Activated naive CD4-positive, alpha-beta T cell treated with anti-CD3 and anti-CD28 coated beads for 36 hours (primary cell): ENCODE measurements at regions not wholly inside any gene's neighbourhood (a gene's known extent, or its start where the extent isn't known, plus 50 kb on each side); places are given as distances from the start of the nearest gene placed in this dataset.

Experiments
- CTCF ChIA-PET: fragments of 350-600 bp; sonication (Branson Sonifier 250); formaldehyde crosslinking; loops from one replicate; lab custom pipeline; 2021; ENCODE audit warnings: antibody characterized with exemption; lab: Charles Lee
- DNase-seq: peaks from one replicate; pipeline ENCODE4 v3.0.0-alpha.2; 2020
- H3K27ac Mint-ChIP-seq: one replicate; pipeline ENCODE4 v1.8.0; 2021; ENCODE audit warnings: mild to moderate bottlenecking, mixed read lengths
- H3K27me3 Mint-ChIP-seq: one replicate; pipeline ENCODE4 v1.8.0; 2021; ENCODE audit warnings: low read depth, mixed read lengths
- H3K36me3 Mint-ChIP-seq: one replicate; pipeline ENCODE4 v1.8.0; 2021; ENCODE audit warnings: low read depth, mixed read lengths
- H3K4me1 Mint-ChIP-seq: one replicate; pipeline ENCODE4 v1.8.0; 2021; ENCODE audit warnings: low read depth, mixed read lengths
- H3K4me3 Mint-ChIP-seq: one replicate; pipeline ENCODE4 v1.8.0; 2021; ENCODE audit warnings: mild to moderate bottlenecking, moderate library complexity, mixed read lengths
- H3K9me3 Mint-ChIP-seq: one replicate; pipeline ENCODE4 v1.8.0; 2021; ENCODE audit warnings: mixed read lengths
- intact Hi-C: fragments of 100-400 bp; cut with micrococcal nuclease; formaldehyde crosslinking; loops from one replicate; pipeline ENCODE4 v1.15.1; 2023

DNA sequence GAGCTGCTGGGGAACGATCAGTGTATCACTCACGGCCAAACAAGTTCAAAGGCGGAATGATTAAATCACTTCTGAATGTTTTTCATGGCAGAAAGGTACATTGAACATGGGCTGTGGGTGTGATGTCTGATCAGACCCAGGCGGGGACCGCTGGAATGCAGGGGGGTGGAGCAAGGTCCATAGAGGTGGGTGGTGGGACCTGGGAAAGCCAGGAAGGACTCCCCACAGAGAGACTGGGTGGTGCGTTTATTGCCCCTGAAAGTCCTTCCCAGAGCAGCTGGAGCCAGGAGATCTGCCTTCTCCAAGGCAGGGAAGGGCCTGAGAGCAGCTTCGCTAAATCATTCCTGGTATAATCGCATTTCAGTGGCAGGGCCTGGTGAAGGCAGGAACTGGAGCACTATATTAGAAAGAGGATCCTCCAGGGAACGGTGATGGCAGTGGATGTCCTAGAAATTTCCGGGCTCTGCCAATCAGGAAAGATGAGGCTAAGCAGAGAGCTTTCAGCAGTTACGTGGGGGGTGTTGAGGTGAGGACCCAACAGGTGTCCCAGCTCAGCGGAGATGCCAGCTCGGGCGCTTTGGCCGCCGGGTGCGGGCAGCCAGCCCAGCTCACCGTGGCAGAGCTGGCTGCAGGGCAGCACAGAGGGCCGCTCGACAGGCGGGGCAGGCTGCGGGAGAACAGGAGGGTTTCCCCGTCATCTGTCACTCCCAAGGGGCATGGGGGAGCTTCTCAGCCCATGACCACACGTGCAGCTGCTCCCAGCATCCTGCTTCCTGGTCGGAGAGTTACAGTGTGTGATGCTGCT, 271.7 kb downstream of the CTTN start:
- intact Hi-C loops = no loop called here
- H3K36me3 Mint-ChIP-seq = no peaks in the 10 kb centered on the region
- peaks cover 2% of the 10 kb centered on the region for H3K9me3 Mint-ChIP-seq
- no peak overlapping the region for H3K4me3 Mint-ChIP-seq
- no peak overlapping the region for H3K27ac Mint-ChIP-seq
- no peaks in the 10 kb centered on the region for H3K4me1 Mint-ChIP-seq
- CTCF ChIA-PET = no interaction called here
- no peak for DNase-seq
- peaks cover 14% of the 10 kb centered on the region for H3K27me3 Mint-ChIP-seq

DNA sequence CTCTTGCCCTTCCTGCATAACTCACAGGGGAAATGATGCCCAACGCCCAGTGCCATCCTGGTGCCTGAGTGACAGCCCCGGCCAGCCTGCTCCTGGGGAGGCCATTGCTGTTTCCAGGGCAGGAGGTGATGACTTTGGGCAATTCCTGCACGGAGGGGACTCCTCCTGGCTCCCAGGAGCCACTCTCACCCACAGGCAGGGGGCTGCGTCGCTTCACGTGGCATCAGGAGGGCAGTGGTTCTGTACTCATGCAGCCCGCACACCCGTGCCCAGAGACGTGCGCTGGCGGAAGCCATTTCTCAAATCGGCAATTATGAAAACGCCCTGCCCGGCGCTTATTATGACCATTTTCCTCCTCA, 272.3 kb downstream of the CTTN start:
- H3K4me3 Mint-ChIP-seq = no peak overlapping the region
- intact Hi-C loops = no loop called here
- CTCF ChIA-PET = no interaction called here

DNA sequence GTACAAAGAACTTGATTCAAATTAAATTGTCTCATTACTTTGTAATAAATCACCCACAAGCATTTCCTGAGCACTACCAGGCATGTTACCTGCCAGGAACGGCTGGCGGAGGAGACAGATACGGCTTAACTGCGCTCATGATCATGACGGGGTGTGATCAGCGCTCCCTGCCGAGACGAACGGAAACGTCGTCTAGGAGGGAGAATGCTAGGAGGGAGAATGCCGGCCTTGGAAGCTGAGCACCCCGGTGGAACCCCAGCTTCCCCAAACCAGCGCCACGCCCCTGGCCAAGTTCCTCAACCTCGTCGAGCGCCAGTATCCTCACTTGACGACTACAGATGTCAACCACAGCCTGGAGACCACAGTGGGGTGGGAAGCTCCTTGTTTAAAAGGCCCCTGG, 272.8 kb downstream of the CTTN start:
- H3K4me1 Mint-ChIP-seq = no peaks in the 10 kb centered on the region
- H3K4me3 Mint-ChIP-seq = no peak overlapping the region
- peaks cover 10% of the 10 kb centered on the region for H3K27me3 Mint-ChIP-seq
- no peak for DNase-seq
- no peak overlapping the region for H3K27ac Mint-ChIP-seq
- CTCF ChIA-PET = no interaction called here
- no peaks in the 10 kb centered on the region for H3K36me3 Mint-ChIP-seq
- intact Hi-C loops = no loop called here
- H3K9me3 Mint-ChIP-seq = peaks cover 2% of the 10 kb centered on the region

More for the DNA sequence above, 272.3 kb downstream of the CTTN start:
- Mint-ChIP-seq H3K27me3 (peaks cover 10% of the 10 kb centered on the region), H3K9me3 (peaks cover 2% of the 10 kb centered on the region), H3K36me3 (no peaks in the 10 kb centered on the region), H3K27ac (no peak overlapping the region), H3K4me1 (no peaks in the 10 kb centered on the region)
- no peak for DNase-seq

DNA sequence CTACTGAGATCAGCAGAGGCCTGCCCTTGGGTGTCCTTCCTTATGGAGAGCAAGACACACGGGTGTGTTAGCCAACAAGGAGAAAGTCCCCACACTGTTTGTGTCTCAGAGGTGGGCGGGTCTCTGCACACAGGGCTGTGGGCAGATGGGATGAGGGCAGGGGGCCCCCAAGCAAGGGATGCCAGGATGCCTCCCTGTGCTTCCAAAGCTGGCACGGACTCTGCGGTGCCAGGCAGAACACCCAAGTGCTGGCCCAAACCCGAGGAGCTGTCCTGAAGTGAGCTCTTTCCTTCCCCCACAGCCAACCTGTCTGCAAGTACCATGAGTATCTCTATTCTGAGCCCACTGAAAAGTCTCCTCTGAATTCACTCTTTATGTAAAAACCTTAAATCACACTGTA, 273.3 kb downstream of the CTTN start:
- intact Hi-C loops = no loop called here
- H3K4me3 Mint-ChIP-seq = no peak overlapping the region
- H3K4me1 Mint-ChIP-seq = no peaks in the 10 kb centered on the region
- no peak for DNase-seq
- CTCF ChIA-PET = no interaction called here
- H3K27ac Mint-ChIP-seq = no peak overlapping the region
- H3K9me3 Mint-ChIP-seq = peaks cover 2% of the 10 kb centered on the region
- H3K36me3 Mint-ChIP-seq = no peaks in the 10 kb centered on the region
- peaks cover 8% of the 10 kb centered on the region for H3K27me3 Mint-ChIP-seq

DNA sequence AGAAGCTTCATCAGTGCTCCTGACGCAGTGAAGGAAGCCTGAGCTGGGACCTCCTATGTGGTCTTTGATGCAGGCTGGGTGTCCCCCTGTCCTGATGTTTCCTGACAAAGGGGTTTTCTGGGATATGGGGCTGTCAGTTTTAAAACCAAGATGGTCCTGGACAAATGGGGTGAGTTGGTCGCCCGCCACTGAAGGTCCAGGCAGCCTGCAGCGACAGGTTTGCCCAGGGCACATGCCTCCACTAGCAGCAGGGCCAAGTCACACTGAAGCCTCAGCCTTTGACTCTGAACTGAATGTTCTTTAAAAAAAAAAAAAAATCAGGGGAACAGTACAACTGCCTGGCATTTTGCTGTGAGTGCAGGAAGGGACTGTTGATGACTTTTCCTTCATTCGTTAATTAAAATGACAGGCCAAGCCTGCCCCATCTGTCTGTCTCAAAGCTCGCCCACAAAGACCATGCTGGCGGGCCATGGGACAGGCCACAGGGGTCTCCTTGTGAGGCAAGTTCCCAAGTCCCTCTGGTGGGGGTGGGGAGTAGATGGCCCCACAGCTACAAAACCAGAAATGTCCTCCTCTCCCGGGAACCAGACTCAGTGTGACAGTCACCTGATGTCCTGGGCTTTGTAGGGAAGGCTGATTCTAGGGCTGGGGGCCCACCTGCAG, 274.8 kb downstream of the CTTN start:
- Mint-ChIP-seq H3K4me3 (no peak overlapping the region), H3K36me3 (no peaks in the 10 kb centered on the region), H3K9me3 (peaks cover 2% of the 10 kb centered on the region), H3K27me3 (peaks cover 5% of the 10 kb centered on the region), H3K4me1 (no peaks in the 10 kb centered on the region), H3K27ac (no peak overlapping the region)
- intact Hi-C loops = no loop called here
- DNase-seq = no peak
- CTCF ChIA-PET = no interaction called here

DNA sequence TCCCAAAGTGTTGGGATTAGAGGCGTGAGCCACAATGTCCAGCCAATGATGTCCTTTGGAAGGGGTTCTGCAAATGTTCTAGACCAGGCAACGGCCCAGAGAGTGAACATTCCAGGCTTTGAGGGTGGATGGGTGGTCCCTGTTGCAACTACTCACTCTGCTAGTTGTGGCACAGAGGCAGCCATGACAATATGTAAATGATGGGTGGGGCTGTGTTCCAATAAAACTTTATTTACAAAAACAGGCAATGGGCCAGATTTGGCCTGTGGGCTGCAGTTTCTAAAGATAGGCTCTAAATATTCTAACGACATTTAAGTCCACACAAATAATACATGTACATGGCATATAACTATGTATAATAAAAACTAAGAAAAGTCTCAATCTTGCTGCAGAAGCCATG, 276.3 kb downstream of the CTTN start:
- no peaks in the 10 kb centered on the region for H3K36me3 Mint-ChIP-seq
- CTCF ChIA-PET = no interaction called here
- no peak overlapping the region for H3K4me3 Mint-ChIP-seq
- intact Hi-C loops = no loop called here
- H3K27me3 Mint-ChIP-seq = peaks cover 4% of the 10 kb centered on the region
- no peaks in the 10 kb centered on the region for H3K4me1 Mint-ChIP-seq
- no peak for DNase-seq
- H3K9me3 Mint-ChIP-seq = peaks cover 2% of the 10 kb centered on the region
- H3K27ac Mint-ChIP-seq = no peak overlapping the region

DNA sequence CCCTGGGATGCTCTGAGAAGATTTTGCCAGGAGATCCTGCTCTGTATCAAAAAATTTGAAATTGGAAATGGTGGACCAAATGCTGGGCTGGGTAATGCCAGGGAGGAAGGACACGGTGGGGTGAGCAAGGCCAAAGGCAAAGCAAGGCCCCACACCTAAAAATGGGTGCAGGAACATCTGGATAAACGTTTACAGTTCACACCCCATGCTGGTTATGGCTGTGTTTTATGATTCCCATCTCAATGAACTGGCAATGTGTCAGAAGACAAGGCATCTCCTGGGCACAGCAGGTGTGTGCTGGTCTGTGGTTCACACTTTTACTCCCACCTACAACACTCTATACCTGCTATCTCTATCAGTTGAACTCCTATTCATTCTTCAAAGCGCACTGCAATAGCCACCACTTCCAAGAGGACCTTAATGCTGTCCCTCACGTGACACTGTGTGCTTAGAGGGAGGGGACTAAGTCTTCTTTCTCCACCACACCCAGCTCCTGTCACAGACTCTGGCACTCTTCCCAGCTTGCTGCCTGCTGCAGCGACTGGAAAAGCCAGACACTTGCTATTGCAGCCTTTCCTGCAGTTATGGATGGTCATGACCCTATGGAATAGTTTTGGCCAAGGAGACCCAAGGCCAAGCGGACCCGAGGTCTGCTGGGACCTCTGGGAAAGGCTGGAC, 277.5 kb downstream of the CTTN start:
- DNase-seq = no peak
- Mint-ChIP-seq H3K27me3 (no peaks in the 10 kb centered on the region), H3K36me3 (no peaks in the 10 kb centered on the region), H3K4me1 (no peaks in the 10 kb centered on the region), H3K9me3 (peaks cover 2% of the 10 kb centered on the region), H3K4me3 (no peak overlapping the region), H3K27ac (no peak overlapping the region)
- CTCF ChIA-PET = no interaction called here
- intact Hi-C loops = no loop called here

DNA sequence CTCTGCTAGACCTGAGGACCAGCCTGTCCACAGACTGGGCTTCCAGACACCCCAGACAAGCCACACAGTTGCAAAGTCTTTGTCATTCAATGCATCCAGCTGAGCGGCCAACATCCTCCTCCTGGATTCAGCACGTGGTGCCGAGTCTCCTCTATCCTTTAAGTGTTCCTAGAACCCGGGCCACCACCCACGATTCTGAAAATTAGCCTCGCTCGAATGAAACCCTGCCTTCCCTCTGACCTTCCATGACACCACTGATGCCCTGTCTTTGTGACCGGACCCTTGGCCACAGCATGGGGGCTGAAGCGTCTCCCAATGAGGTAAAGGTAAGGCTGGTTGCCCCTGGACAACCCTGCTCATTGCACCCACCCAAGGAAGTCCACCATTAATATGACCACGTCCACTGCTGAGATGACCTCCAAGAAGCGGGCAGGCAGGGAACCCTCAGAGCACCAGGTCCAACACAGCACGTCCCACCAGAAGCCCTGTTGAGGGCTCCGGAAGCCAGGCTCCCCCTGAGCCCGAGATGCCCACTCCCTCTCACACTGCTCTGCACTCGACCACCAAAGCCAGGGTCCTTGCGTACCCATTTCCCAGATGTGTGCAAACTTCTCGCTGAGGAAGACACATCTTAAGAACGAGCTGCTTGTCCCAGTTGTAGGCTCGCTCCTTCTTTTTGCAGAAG, 279.0 kb downstream of the CTTN start:
- no peak overlapping the region for H3K4me3 Mint-ChIP-seq
- CTCF ChIA-PET = no interaction called here
- intact Hi-C loops = no loop called here
- H3K9me3 Mint-ChIP-seq = peaks cover 2% of the 10 kb centered on the region
- DNase-seq = no peak
- no peak overlapping the region for H3K27ac Mint-ChIP-seq
- no peaks in the 10 kb centered on the region for H3K27me3 Mint-ChIP-seq
- H3K4me1 Mint-ChIP-seq = no peaks in the 10 kb centered on the region
- H3K36me3 Mint-ChIP-seq = no peaks in the 10 kb centered on the region

DNA sequence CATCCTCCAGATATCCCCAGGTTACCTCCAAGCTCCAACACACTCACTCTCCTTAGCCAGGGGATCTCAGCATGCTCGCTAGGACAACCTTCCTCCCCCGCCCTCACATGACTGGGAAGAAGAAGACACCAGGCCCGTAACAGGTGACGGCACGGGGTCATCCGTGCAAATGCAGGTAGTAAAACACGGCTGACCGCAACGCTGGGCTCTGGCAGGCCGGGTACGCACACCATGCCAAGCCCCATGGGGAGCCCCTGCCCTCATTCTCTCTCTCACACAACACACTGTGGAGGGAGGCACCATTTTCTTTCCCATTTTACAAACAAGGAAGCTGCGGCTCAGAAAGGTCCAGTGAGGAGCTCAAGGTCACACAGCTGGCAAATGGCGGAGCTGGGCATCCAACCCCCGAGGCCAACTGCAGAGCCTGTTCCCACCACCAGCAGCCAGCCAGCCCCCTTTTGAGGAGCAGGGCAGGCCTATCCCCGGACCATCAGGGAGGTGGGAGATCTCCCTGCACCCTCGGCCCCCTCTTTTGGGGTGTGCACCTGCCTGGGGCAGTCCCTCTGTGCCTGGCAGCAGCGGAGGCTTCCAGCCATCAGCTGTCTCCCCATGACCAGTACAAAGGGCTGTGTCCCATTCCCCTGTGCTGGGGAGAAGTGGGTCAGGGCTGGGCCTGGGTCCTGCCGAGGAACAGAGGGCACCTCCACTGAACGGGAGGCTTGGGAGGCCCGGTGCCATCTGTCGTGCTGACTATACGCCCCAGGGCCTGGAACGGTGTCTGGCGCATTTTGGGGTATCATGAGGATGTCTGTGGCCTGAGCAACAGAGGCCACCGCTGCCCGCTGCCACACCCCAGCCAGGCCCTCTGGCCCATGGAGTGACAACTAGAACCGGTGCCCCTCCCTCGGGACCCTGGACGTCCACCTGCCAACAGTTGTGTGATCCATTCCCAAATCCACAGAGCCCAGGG, 280.9 kb downstream of the CTTN start:
- DNase-seq = no peak
- Mint-ChIP-seq H3K9me3 (no peaks in the 10 kb centered on the region), H3K27ac (no peak overlapping the region), H3K36me3 (no peaks in the 10 kb centered on the region), H3K4me1 (no peaks in the 10 kb centered on the region), H3K4me3 (no peak overlapping the region), H3K27me3 (no peaks in the 10 kb centered on the region)
- intact Hi-C loops = no loop called here
- CTCF ChIA-PET = no interaction called here

DNA sequence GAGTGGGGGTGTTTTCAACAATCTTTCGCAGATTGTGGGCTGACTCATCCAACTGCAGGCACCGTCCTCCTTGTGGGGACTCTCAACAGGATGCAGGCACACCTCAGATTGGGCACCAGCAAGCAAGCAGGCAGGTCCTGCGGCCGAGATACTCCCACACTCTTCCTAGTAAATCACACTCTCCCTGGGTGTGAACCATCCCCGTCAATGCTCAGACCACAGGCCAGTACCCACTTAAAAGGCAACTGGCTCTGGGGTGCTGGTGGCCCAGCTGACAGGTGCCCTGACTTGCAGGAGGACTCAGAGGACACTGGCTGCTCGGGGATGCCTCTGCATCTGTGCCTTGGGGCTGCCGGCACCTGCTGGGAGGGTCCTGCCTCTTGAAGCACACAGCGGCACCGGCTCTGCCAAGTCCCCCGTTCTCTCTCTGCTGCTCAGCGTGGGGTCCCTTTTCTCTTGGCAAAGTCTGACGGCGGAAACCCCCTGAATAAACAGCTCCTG, 282.5 kb downstream of the CTTN start:
- Mint-ChIP-seq H3K36me3 (no peaks in the 10 kb centered on the region), H3K27me3 (no peaks in the 10 kb centered on the region), H3K4me3 (no peak overlapping the region), H3K4me1 (no peaks in the 10 kb centered on the region), H3K27ac (no peak overlapping the region), H3K9me3 (no peaks in the 10 kb centered on the region)
- CTCF ChIA-PET = no interaction called here
- DNase-seq = no peak
- intact Hi-C loops = no loop called here

DNA sequence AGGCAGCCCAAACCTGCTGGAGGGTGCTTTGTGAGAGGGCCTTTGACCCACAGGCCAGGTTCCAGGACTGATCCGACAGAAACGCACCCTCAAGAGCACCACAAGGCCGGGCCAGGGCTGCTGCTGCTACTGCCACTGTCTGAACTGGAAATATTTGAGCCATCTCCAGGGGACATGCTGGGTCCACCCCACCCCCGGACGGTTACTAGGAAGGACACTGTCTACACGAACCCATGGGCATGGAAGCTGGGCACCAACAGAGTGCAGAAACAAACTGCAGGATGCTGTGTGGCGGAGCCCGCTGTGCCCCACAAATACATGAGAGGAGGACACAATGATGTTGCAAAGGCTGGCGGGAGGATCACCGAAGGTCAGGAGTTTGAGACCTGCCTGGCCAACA, 283.7 kb downstream of the CTTN start:
- Mint-ChIP-seq H3K36me3 (no peaks in the 10 kb centered on the region), H3K27ac (no peak overlapping the region), H3K9me3 (no peaks in the 10 kb centered on the region), H3K4me3 (no peak overlapping the region), H3K27me3 (peaks cover 2% of the 10 kb centered on the region), H3K4me1 (no peaks in the 10 kb centered on the region)
- intact Hi-C loops = no loop called here
- CTCF ChIA-PET = no interaction called here
- DNase-seq = no peak
